ENCODE measurements at regions not wholly inside any gene's neighbourhood (a gene's known extent, or its start where the extent isn't known, plus 50 kb on each side); places are given as distances from the start of the nearest gene placed in this dataset.

DNA sequence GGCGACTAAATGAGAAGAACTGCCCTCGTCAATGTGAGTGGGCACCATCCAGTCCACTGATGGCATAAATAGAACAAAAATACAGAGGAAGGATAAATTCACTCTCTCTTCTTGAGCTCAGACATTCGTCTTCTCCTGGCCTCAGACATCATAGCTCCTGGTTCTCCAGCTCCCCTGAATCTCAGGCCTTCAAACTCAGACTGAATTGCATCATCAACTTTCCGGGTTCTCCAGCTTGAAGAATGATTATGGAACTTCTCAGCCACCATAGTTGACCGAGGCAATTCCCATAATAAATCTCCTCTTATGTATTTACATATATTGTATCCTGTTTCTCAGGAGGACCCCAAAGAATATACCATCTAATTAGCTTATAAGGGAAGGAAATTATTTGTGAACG, 55.0 kb upstream of the FNDC3A start:
- DNase-seq (no peak), ATAC-seq (no peak)
- Histone ChIP-seq H3K27me3 (no peaks in the 10 kb centered on the region), H3K4me3 (no peak overlapping the region), H3K27ac (no peak overlapping the region), H3K4me1 (no peaks in the 10 kb centered on the region), H3K36me3 (no peaks in the 10 kb centered on the region), H3K9me3 (no peaks in the 10 kb centered on the region)
- intact Hi-C loops (cut with DNase I): no loop called here
- TF ChIP-seq, protein P1, sequence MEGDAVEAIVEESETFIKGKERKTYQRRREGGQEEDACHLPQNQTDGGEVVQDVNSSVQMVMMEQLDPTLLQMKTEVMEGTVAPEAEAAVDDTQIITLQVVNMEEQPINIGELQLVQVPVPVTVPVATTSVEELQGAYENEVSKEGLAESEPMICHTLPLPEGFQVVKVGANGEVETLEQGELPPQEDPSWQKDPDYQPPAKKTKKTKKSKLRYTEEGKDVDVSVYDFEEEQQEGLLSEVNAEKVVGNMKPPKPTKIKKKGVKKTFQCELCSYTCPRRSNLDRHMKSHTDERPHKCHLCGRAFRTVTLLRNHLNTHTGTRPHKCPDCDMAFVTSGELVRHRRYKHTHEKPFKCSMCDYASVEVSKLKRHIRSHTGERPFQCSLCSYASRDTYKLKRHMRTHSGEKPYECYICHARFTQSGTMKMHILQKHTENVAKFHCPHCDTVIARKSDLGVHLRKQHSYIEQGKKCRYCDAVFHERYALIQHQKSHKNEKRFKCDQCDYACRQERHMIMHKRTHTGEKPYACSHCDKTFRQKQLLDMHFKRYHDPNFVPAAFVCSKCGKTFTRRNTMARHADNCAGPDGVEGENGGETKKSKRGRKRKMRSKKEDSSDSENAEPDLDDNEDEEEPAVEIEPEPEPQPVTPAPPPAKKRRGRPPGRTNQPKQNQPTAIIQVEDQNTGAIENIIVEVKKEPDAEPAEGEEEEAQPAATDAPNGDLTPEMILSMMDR (IDR thresholded peaks at IDR 0.05): no peak
- TF ChIP-seq POLR2A (IDR thresholded peaks at IDR 0.05): no peak
- WGBS (ENCODE audit: insufficient coverage, low coverage, low lambda C conversion rate, missing lambda C conversion rate): 79% methylated on average over 6 of the region's 6 CpGs

GRCh38 chr13:48923376-48923775, 52.3 kb upstream of the FNDC3A start:
- ATAC-seq: no peak
- intact Hi-C loops (cut with DNase I): no loop called here
- WGBS (ENCODE audit: insufficient coverage, low coverage, low lambda C conversion rate, missing lambda C conversion rate): 89% methylated on average over 1 of the region's 1 CpG

DNA sequence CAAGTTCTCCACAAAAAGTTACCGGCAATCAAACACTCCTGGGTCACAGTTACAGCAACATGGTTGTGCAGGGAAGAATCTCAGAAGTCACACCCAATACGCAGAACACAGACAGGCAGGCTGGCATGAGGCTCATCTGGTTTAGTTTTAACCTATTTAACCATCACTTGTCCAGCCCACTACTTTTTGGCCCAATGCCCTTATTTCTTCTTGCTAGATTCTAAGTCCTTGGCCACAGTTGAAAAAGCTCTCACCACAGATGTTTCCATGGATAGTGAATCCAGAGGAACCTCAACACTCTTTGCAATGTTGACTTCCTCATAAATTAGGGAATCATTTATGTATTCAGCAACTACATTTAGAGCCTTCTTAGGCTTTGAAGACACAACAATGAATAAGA, 50.7 kb upstream of the FNDC3A start:
- Histone ChIP-seq H3K27me3 (no peaks in the 10 kb centered on the region), H3K4me1 (peaks cover 0 to 13% (median 0%) of the 10 kb centered on the region in 4 donors), H3K4me3 (no peak overlapping the region), H3K9me3 (no peaks in the 10 kb centered on the region), H3K36me3 (no peaks in the 10 kb centered on the region), H3K27ac (no peak overlapping the region)
- intact Hi-C loops (cut with DNase I): no loop called here
- 89% methylated on average over 1 of the region's 2 CpGs for WGBS (ENCODE audit: insufficient coverage, low coverage, low lambda C conversion rate, missing lambda C conversion rate)
- ATAC-seq (no peak), DNase-seq (no peak)
- TF ChIP-seq POLR2A (IDR thresholded peaks at IDR 0.05): no peak

More at GRCh38 chr13:48923376-48923775, 52.3 kb upstream of the FNDC3A start:
- H3K4me1 ChIP-seq: peaks cover 0 to 5% (median 0%) of the 10 kb centered on the region in 4 donors
- TF ChIP-seq POLR2A (IDR thresholded peaks at IDR 0.05): no peak
- TF ChIP-seq, protein P1 (IDR thresholded peaks at IDR 0.05): no peak
- H3K27ac ChIP-seq: no peak overlapping the region
- no peak for DNase-seq
- H3K27me3 ChIP-seq: no peaks in the 10 kb centered on the region
- H3K9me3 ChIP-seq: no peaks in the 10 kb centered on the region
- H3K4me3 ChIP-seq: no peak overlapping the region
- no peaks in the 10 kb centered on the region for H3K36me3 ChIP-seq

Data from right lobe of liver (tissue), 6 donors.